ENCODE measurements at regions not wholly inside any gene's neighbourhood (a gene's known extent, or its start where the extent isn't known, plus 50 kb on each side); places are given as distances from the start of the nearest gene placed in this dataset.

DNA sequence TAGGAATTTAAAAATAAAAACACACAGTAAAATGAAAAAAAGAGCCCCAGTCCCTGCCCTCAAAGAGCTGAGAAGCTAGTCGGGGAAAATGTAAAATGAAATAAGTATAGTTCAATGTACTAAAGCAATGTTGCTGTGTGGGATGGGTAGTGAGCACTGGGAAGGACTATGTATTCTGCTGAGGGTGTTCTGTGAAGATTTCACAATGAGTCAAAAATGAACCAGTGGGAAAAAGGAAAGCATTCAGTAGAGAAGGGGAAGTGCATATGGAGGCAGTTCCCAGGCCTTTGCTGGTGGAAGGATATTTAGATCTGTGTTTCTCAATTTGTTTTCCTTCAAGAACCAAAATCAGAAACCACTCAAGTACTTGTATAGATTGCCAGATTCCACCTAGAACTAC lies 1094.7 kb upstream of the KLHL29 start:
- no peak for DNase-seq (ENCODE audit: low read depth in 3 of 3, low spot score in 1 of 3)

DNA sequence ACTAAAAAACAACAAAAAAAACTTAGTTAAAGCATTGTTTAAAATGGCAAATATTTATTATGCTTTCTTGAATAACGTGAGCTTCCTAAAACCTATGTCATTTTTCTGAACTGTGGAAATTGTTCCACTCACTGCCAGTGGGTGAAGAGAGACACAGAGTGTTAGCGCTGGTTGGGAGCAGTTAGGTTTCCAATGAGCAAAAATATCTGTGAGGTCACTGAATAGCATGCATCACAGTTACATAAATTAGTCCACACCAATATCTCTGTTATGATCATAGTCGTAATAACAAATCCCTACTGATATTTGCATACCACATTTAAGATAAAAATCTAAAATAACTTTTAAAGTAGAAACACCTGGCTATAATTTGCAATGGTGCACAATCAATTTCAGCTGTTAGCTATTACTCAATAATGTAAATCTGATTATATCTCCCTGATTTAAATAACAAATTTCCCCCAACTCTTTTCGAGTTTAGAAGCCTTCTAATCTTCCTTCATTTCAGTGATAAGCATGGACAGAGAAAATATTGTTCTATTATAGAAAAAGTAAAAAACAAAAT lies 1094.0 kb upstream of the KLHL29 start:
- DNase-seq (ENCODE audit: low read depth in 3 of 3, low spot score in 1 of 3), result no peak

GRCh38 chr2:22301228-22301627 lies 1083.8 kb upstream of the KLHL29 start:
- no peak for DNase-seq (ENCODE audit: low read depth in 3 of 3, low spot score in 1 of 3)

DNA sequence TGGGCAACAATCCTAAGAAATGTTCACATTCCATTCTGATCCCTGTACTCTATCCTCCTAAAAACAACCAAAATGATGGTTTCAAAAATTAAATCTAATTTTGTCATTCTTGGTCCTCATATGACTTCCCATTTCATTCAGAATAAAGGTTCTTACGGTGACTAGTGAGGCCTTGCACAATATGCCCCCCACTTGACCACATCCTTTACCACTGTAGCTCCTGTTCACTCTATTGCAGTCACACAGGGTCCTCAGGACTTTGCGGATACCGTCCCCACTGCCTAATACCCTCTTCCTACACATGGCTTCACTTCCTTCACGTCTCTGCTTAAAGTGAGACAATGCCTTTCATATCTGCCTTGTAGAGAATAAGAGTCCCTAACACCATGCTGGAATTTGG lies 1058.7 kb upstream of the KLHL29 start:
- no peak for DNase-seq (ENCODE audit: low read depth in 3 of 3, low spot score in 1 of 3)

DNA sequence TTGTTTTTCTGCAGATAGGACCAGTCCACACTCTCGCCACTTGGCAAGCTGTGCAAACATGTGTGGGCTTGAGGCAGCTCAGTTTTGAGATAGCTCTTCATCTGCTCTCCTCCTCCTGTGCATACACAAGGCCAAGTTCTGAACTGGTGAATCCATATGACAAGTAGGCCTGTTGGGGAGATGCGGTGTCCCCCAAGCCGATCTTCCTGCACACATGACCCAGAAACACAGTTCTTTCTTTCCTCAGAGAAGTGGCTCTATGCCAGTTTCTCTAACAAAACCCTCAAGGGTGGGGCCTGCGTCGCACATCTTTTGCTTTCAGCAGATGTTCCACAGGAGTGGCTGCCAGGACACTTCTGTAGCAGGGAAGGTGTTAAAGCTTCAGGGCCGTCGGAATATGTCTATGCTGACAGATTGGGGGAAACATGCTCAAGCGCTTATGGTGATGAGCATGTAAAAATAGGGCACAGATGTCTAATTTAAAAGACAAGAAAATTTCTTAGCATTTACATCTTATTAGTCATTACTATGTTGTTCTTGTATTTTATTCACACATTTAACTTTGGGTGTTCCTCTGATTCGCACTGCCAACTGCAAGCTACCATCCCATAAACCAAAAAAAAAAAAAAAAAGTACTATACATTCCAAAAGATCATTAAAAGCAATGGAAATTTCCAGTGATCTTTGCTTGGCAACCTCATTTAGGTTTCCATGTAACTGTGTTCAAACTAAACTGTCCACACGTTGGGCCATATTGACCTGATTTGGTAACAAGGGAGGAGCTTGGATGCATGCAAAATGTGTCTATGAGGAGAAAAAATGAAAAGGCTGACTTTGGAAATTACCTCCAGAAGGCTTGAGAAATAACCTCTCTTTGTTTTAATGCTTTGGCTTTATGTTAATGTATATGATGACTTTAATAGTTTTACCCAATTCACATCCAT lies 1055.5 kb upstream of the KLHL29 start:
- DNase-seq (ENCODE audit: low read depth in 3 of 3, low spot score in 1 of 3), result no peak

- DNase-seq (ENCODE audit: low read depth in 3 of 3, low spot score in 1 of 3), result no peak
Observed at GRCh38 chr2:22336414-22336813, 1048.6 kb upstream of the KLHL29 start.

DNA sequence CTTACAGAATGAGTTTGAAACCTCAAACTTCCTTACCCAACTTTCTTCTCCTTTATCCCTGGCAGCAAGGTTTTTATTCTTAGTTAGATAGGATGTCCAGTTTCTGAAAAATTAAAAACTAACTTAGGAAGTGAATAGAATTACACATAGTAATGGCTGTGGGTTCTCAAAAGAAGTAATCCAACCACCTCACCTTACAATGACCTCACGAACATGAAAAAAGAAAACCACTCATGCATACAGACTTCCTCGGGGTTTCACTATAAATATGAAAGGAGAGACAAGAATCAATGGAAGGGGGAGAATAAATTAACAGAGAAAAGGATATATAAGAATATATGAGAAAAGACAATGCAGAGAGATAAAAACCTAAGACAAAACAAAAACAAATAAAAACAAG lies 1044.3 kb upstream of the KLHL29 start:
- DNase-seq (ENCODE audit: low read depth in 3 of 3, low spot score in 1 of 3), result no peak

DNA sequence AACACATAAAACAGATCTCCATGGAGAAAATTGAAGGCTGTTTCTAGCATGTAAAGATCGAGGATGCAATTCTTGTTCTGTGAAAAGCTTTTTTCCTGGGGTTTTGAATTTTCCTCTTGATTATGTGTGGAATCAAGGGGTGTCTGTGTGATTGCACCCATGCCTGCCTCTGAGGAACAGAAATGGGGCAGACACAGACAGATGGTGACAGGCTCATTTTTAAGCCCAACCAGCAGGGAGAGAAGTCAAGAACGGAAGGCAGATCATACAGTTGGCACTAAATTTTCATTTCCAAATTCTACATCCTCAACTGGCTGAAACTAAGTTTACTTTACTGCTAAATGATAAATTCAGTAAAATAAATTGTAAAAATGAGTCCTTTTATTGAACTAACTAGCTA lies 1037.7 kb upstream of the KLHL29 start:
- no peak for DNase-seq (ENCODE audit: low read depth in 3 of 3, low spot score in 1 of 3)

- no peak for DNase-seq (ENCODE audit: low read depth in 3 of 3, low spot score in 1 of 3)
Observed at GRCh38 chr2:22350621-22351020, 1034.4 kb upstream of the KLHL29 start.

GRCh38 chr2:22355816-22356433 lies 1029.1 kb upstream of the KLHL29 start:
- DNase-seq (ENCODE audit: low read depth in 3 of 3, low spot score in 1 of 3), result peak in 1 of 3 donors; percentile 10

DNA sequence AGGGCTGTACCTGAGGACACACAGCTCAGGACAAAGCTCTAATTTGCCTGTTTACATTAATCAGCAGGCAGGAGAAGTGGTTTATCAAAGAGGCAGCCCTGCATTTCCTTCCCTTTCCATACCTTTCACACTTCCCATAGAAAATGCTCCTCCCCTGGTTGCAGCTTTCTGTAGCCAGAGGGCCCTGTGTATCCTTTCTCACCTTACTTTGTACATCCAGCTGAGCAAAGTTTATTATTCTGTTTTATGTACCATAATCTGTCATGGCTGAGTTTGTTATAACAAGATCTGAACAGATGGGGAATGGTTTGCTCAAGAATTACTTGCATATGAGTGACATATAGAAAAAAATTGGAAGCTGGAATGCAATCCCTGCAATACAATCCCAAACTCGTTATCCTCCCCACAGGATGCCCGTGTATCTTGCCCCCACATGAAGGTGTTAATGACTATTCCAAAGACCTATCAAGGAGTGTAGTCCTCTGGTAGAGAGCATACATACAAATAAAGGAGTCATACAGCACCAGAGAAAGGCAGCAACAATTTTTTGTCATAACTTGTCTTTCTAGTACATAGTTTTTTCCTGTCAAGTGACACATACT lies 1025.8 kb upstream of the KLHL29 start:
- DNase-seq (ENCODE audit: low read depth in 3 of 3, low spot score in 1 of 3), result no peak

GRCh38 chr2:22360735-22361374 lies 1024.1 kb upstream of the KLHL29 start:
- DNase-seq (ENCODE audit: low read depth in 3 of 3, low spot score in 1 of 3), result no peak

- no peak for DNase-seq (ENCODE audit: low read depth in 3 of 3, low spot score in 1 of 3)
Observed at GRCh38 chr2:22361571-22361970, 1023.4 kb upstream of the KLHL29 start.

DNA sequence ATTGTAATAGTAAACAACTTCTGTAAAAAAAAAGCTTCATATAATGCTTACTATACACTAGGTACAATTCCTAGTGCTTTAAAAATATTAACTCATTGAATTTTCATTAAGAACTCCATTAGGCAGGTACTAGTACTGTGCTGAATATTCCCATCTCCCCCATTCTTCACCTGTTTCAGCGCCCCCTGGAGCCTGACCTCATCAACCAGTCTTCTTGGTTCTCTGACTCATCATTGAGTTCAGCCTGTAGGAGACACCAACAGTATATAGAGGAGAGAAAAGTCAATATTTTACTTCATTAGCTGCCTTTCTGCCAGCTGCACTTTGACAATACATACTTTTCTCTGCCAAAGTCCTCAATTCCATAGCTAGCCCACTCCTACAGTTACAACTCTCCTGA lies 1009.9 kb upstream of the KLHL29 start:
- no peak for DNase-seq (ENCODE audit: low read depth in 3 of 3, low spot score in 1 of 3)

DNA sequence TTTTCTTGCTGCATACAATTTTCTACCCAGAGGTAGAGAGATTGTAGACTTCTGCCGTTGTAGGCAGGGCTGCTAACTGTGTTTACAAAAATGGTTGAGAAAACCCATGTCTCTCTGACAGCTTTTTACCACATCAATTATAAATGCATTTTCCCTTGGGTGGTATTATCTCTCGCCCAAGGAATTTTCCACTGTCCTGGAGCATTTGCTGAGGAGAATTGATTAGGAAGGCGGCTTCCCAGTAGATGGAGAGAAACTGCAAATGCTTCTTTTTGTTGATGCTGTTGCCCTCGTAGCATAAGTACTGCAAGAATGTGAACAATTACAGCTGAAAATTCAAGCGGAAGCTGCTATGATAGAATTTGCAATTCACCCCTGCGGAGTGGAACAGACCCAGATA lies 1007.7 kb upstream of the KLHL29 start:
- DNase-seq (ENCODE audit: low read depth in 3 of 3, low spot score in 1 of 3), result no peak

GRCh38 chr2:22382479-22383169 lies 1002.4 kb upstream of the KLHL29 start:
- DNase-seq (ENCODE audit: low read depth in 3 of 3, low spot score in 1 of 3), result no peak

DNA sequence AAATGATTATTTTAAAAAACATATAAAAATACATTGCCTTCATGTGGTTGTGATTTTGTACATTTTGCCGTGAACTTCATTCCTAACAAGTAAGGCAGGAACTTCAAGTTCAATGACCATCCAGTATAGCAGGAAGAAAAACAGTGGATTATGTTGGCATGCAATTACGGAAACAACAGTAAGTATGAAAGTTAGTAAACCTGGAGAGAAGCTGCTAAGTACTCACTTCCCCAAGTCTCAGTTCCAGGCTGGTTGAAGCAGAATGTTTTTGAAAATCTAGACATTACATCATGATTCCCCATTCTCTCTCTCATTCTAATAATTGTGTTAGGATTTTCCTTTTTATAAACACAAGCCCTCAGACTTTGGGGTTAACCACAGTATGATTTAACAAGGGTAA lies 987.1 kb upstream of the KLHL29 start:
- DNase-seq (ENCODE audit: low read depth in 3 of 3, low spot score in 1 of 3), result no peak

- no peak for DNase-seq (ENCODE audit: low read depth in 3 of 3, low spot score in 1 of 3)
Observed at GRCh38 chr2:22403748-22404147, 981.2 kb upstream of the KLHL29 start.

DNA sequence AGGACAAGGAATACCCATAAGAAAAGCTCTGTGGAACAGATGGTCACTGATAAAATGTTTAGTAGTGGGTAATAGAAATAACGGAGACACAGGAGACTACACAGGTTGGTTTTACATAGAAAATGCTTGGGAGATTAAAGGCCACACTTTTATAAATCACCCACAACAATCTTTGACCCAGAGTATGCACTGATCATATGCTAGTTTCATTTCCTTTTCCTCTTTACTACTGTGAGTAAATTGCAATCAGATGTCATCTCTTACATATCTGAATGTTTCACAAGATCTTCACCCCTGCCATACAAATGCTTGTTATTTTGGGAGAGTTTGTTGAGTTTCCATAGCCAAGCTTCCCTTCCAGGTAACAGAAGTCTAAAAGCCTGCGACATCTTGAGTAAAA lies 978.4 kb upstream of the KLHL29 start:
- no peak for DNase-seq (ENCODE audit: low read depth in 3 of 3, low spot score in 1 of 3)

- no peak for DNase-seq (ENCODE audit: low read depth in 3 of 3, low spot score in 1 of 3)
Observed at GRCh38 chr2:22420076-22420475, 964.9 kb upstream of the KLHL29 start.

GRCh38 chr2:22442051-22442450 lies 942.9 kb upstream of the KLHL29 start:
- no peak for DNase-seq (ENCODE audit: low read depth in 3 of 3, low spot score in 1 of 3)

Measured in stimulated activated CD4-positive, alpha-beta T cell treated with anti-CD3 and anti-CD28 coated beads, TNF-alpha, amount 100 ng/mL, for 1 hour (primary cell).